ENCODE measurements at regions not wholly inside any gene's neighbourhood (a gene's known extent, or its start where the extent isn't known, plus 50 kb on each side); places are given as distances from the start of the nearest gene placed in this dataset.
A peak's percentile ranks its signal among the peaks of the same experiment; 100 is the strongest.

DNA sequence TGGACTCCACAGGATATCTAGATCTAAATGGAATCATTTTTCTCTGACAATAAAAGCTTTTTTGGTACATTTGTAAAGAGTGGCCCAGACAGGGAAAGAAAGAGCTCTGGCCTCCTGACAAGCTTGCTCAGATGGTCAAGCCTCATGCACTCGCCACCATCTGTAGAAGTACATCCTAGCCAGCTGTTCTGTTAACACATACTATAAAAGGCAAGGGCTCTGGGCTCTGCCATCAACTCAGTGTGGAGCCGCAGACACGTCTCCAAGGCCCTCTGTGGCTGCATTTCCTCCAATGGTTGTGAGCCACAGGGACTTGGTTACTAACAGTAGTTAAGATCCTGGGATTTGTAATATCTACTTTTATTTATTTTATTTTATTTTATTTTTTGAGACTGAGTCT is 70.8 kb upstream of the KDM7A start:
- no peaks in the 10 kb centered on the region for H3K36me3 ChIP-seq
- H3K4me1 ChIP-seq (ENCODE audit: low read depth), result peaks cover 4% of the 10 kb centered on the region
- no peak for TF ChIP-seq CTCF (IDR thresholded peaks at IDR 0.05; ENCODE audit: low read depth, low read length)
- no peaks in the 10 kb centered on the region for H3K9me3 ChIP-seq (ENCODE audit: low read depth)
- H3K27me3 ChIP-seq, result no peaks in the 10 kb centered on the region
- no peak overlapping the region for H3K4me3 ChIP-seq
- H3K27ac ChIP-seq, result no peak overlapping the region
- DNase-seq (ENCODE audit: low read depth in 1 of 2, low spot score in 1 of 2), result peak in 1 of 2 donors; percentile 29

DNA sequence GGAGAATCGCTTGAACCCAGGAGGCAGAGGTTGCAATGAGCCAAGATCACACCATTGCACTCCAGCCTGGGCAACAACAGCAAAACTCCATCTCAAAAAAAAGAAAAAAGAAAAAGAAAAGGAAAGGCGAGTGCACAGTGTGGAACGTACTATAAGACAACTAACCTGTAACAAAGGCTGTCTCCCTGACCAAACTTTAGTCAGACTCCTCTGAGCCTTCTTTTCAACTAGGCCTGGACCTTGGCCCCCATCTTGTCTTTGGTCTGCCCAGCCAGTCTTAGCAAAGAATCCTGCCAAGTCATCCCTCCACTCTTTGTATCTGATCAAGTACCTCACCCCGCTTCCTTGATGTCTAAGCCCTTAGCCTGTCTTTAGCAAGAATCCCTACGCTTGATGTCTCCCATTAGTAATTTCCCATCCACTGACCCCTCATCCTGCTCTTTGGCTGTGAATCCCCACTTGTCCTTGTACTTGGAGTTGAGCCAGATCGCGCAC is 68.9 kb upstream of the KDM7A start:
- Histone ChIP-seq H3K27ac (no peak overlapping the region), H3K4me3 (no peak overlapping the region), H3K4me1 (ENCODE audit: low read depth) (peaks cover 12% of the 10 kb centered on the region), H3K9me3 (ENCODE audit: low read depth) (no peaks in the 10 kb centered on the region), H3K27me3 (no peaks in the 10 kb centered on the region), H3K36me3 (no peaks in the 10 kb centered on the region)
- TF ChIP-seq CTCF (IDR thresholded peaks at IDR 0.05; ENCODE audit: low read depth, low read length), result no peak
- DNase-seq (ENCODE audit: low read depth in 1 of 2, low spot score in 1 of 2), result no peak

GRCh38 chr7:140242057-140243031 is 65.6 kb upstream of the KDM7A start:
- Histone ChIP-seq H3K27ac (no peak overlapping the region), H3K4me1 (ENCODE audit: low read depth) (peaks cover 12% of the 10 kb centered on the region), H3K4me3 (no peak overlapping the region), H3K36me3 (no peaks in the 10 kb centered on the region), H3K9me3 (ENCODE audit: low read depth) (no peaks in the 10 kb centered on the region), H3K27me3 (peaks cover 6% of the 10 kb centered on the region)
- DNase-seq (ENCODE audit: low read depth in 1 of 2, low spot score in 1 of 2), result no peak
- no peak for TF ChIP-seq CTCF (IDR thresholded peaks at IDR 0.05; ENCODE audit: low read depth, low read length)

DNA sequence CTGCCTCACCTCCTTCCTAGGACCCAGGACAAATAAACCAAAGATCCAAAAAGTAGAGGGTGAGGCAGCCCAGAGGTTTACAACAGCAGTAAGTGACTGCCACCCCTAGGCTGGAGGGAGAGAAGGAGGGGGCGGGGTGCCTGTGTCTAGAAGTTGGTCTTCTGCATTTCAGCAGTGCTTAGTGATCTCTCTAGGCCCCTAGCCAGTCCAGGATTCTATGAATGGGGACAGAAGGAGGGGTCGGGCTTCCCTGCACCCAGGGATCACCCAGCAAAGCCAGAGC is 62.8 kb upstream of the KDM7A start:
- no peak for DNase-seq (ENCODE audit: low read depth in 1 of 2, low spot score in 1 of 2)

More for the DNA sequence above, 62.8 kb upstream of the KDM7A start:
- Histone ChIP-seq H3K9me3 (ENCODE audit: low read depth) (no peaks in the 10 kb centered on the region), H3K4me1 (ENCODE audit: low read depth) (peaks cover 12% of the 10 kb centered on the region), H3K27me3 (peaks cover 8% of the 10 kb centered on the region), H3K27ac (no peak overlapping the region), H3K36me3 (no peaks in the 10 kb centered on the region), H3K4me3 (no peak overlapping the region)
- TF ChIP-seq CTCF (IDR thresholded peaks at IDR 0.05; ENCODE audit: low read depth, low read length), result no peak

All from cardiac muscle cell (in vitro differentiated cells and primary cell).